IPS-20b (cell line): ENCODE measurements at regions not wholly inside any gene's neighbourhood (a gene's known extent, or its start where the extent isn't known, plus 50 kb on each side); places are given as distances from the start of the nearest gene placed in this dataset.

Source experiments
- H3K27ac ChIP-seq: one replicate; pipeline ENCODE4 v1.5.1; 2013; ENCODE audit warnings: low read length
- H3K27me3 ChIP-seq: 2 replicates; pipeline ENCODE4 v1.6.1; 2013; ENCODE audit warnings: mild to moderate bottlenecking, low read length, inconsistent platforms; ENCODE audit not compliant: insufficient read depth
- H3K36me3 ChIP-seq: 2 replicates; pipeline ENCODE4 v1.6.1; 2013; ENCODE audit warnings: low read depth, mild to moderate bottlenecking, inconsistent platforms, low read length, moderate library complexity; ENCODE audit not compliant: insufficient read depth
- H3K4me1 ChIP-seq: 2 replicates; pipeline ENCODE4 v1.6.1; 2013; ENCODE audit warnings: mild to moderate bottlenecking, control low read depth, inconsistent platforms, low read length, moderate library complexity; ENCODE audit not compliant: insufficient read depth
- H3K4me3 ChIP-seq: 2 replicates; pipeline ENCODE4 v1.5.1; 2013; ENCODE audit warnings: mild to moderate bottlenecking, low read length, inconsistent platforms
- H3K9ac ChIP-seq: 2 replicates; pipeline ENCODE4 v1.6.1; 2013; ENCODE audit warnings: low read depth, mild to moderate bottlenecking, inconsistent platforms, low read length, moderate library complexity
- H3K9me3 ChIP-seq: 2 replicates; pipeline ENCODE4 v1.6.1; 2013; ENCODE audit warnings: mild to moderate bottlenecking, low read depth, low read length, inconsistent platforms; ENCODE audit not compliant: insufficient read depth

- no peaks in the 10 kb centered on the region for H3K9me3 ChIP-seq
- H3K27ac ChIP-seq = no peak overlapping the region
- no peaks in the 10 kb centered on the region for H3K27me3 ChIP-seq
- H3K9ac ChIP-seq = no peak overlapping the region
- H3K4me3 ChIP-seq = no peak overlapping the region
- no peaks in the 10 kb centered on the region for H3K36me3 ChIP-seq
- H3K4me1 ChIP-seq = no peaks in the 10 kb centered on the region
These were observed 492.4 kb downstream of the EFNB2 start for GRCh38 chr13:106042996-106043581.

DNA sequence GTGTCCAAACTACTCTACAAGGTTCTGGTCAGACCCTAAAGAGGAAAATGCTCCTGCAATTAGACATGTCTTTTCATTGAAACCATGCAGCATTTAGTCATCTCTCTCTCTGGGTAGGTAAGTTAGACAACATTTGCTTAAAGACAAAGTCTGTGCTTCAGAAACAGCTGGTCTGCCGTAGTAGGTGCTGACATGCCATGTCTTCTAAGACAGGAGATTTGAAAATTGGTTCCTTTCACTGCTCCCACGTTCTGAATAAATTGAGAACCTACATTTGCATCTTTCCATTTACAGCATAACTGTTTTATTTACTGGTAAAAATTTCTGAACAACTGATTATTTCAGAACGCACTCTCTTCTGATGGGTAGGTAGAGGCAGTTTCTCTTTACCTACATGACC lies 494.0 kb downstream of the EFNB2 start:
- Histone ChIP-seq H3K4me3 (no peak overlapping the region), H3K9ac (no peak overlapping the region), H3K36me3 (no peaks in the 10 kb centered on the region)

DNA sequence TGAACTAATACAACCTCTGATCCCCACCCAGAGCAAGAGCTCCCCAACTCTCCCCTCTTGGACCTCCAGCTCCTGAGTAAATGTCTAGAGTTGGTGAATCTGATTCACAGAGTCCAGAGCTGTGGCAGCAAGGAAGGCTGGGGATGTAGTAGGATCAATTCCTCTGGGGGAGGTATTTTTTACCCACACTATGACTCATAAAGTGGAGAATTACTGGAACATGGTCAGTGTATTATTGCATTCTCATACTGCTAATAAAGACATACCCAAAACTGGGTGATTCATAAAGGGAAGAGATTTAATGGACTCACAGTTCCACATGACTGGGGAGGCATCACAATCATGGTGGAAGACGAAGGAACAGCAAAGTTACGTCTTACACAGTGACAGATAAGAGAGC lies 496.7 kb downstream of the EFNB2 start:
- Histone ChIP-seq H3K4me1 (no peaks in the 10 kb centered on the region), H3K36me3 (no peaks in the 10 kb centered on the region), H3K9ac (no peak overlapping the region), H3K9me3 (no peaks in the 10 kb centered on the region), H3K27me3 (no peaks in the 10 kb centered on the region), H3K4me3 (no peak overlapping the region), H3K27ac (no peak overlapping the region)

More for the DNA sequence above, 494.0 kb downstream of the EFNB2 start:
- Histone ChIP-seq H3K9me3 (no peaks in the 10 kb centered on the region), H3K27ac (no peak overlapping the region), H3K27me3 (no peaks in the 10 kb centered on the region), H3K4me1 (no peaks in the 10 kb centered on the region)

GRCh38 chr13:106036870-106037269 lies 498.6 kb downstream of the EFNB2 start:
- H3K27ac ChIP-seq = no peak overlapping the region
- H3K27me3 ChIP-seq = no peaks in the 10 kb centered on the region
- no peaks in the 10 kb centered on the region for H3K9me3 ChIP-seq
- H3K9ac ChIP-seq = no peak overlapping the region
- no peaks in the 10 kb centered on the region for H3K36me3 ChIP-seq
- H3K4me1 ChIP-seq = no peaks in the 10 kb centered on the region
- H3K4me3 ChIP-seq = no peak overlapping the region

GRCh38 chr13:106034201-106034600 lies 501.3 kb downstream of the EFNB2 start:
- H3K4me1 ChIP-seq = no peaks in the 10 kb centered on the region
- H3K4me3 ChIP-seq = no peak overlapping the region
- H3K9me3 ChIP-seq = no peaks in the 10 kb centered on the region
- no peaks in the 10 kb centered on the region for H3K27me3 ChIP-seq
- no peak overlapping the region for H3K9ac ChIP-seq
- no peak overlapping the region for H3K27ac ChIP-seq
- H3K36me3 ChIP-seq = no peaks in the 10 kb centered on the region

GRCh38 chr13:106033659-106034058 lies 501.8 kb downstream of the EFNB2 start:
- no peaks in the 10 kb centered on the region for H3K9me3 ChIP-seq
- no peak overlapping the region for H3K27ac ChIP-seq
- H3K36me3 ChIP-seq = no peaks in the 10 kb centered on the region
- no peak overlapping the region for H3K9ac ChIP-seq
- no peaks in the 10 kb centered on the region for H3K4me1 ChIP-seq
- H3K27me3 ChIP-seq = no peaks in the 10 kb centered on the region
- no peak overlapping the region for H3K4me3 ChIP-seq

- no peak overlapping the region for H3K4me3 ChIP-seq
These were observed 503.0 kb downstream of the EFNB2 start for GRCh38 chr13:106032441-106032840.

GRCh38 chr13:106029676-106030290 lies 505.7 kb downstream of the EFNB2 start:
- no peaks in the 10 kb centered on the region for H3K36me3 ChIP-seq
- H3K27me3 ChIP-seq = no peaks in the 10 kb centered on the region
- no peaks in the 10 kb centered on the region for H3K4me1 ChIP-seq
- no peaks in the 10 kb centered on the region for H3K9me3 ChIP-seq
- no peak overlapping the region for H3K9ac ChIP-seq
- H3K4me3 ChIP-seq = no peak overlapping the region
- no peak overlapping the region for H3K27ac ChIP-seq

More at GRCh38 chr13:106032441-106032840, 503.0 kb downstream of the EFNB2 start:
- no peaks in the 10 kb centered on the region for H3K9me3 ChIP-seq
- no peaks in the 10 kb centered on the region for H3K36me3 ChIP-seq
- no peaks in the 10 kb centered on the region for H3K27me3 ChIP-seq
- H3K27ac ChIP-seq = no peak overlapping the region
- no peaks in the 10 kb centered on the region for H3K4me1 ChIP-seq
- H3K9ac ChIP-seq = no peak overlapping the region

DNA sequence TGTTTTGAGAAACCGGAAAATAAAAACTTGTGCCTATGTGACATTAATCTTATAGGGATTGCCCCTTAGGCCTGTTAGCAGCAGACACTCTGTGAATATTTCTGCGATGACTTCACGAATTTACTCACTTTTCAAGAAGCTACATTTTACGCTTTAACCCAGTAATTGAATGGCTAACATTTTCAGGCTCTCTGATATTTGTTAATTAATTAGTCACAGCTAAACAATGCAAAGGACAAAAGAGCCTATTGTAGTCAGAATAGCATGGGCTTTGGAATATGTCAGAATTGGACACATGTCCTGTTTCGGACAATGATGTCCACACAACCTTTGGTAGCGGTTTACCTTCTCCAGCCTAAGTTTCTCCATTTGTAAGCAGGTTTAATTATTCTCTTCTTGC lies 506.6 kb downstream of the EFNB2 start:
- H3K4me1 ChIP-seq = no peaks in the 10 kb centered on the region
- no peaks in the 10 kb centered on the region for H3K27me3 ChIP-seq
- no peaks in the 10 kb centered on the region for H3K9me3 ChIP-seq
- H3K36me3 ChIP-seq = no peaks in the 10 kb centered on the region
- H3K27ac ChIP-seq = no peak overlapping the region
- no peak overlapping the region for H3K4me3 ChIP-seq
- H3K9ac ChIP-seq = no peak overlapping the region

- Histone ChIP-seq H3K9ac (no peak overlapping the region), H3K9me3 (no peaks in the 10 kb centered on the region), H3K27me3 (no peaks in the 10 kb centered on the region), H3K27ac (no peak overlapping the region), H3K36me3 (no peaks in the 10 kb centered on the region), H3K4me1 (no peaks in the 10 kb centered on the region), H3K4me3 (no peak overlapping the region)
These were observed 523.9 kb downstream of the EFNB2 start for GRCh38 chr13:106011600-106011999.

GRCh38 chr13:106010836-106011235 lies 524.6 kb downstream of the EFNB2 start:
- Histone ChIP-seq H3K9ac (no peak overlapping the region), H3K4me3 (no peak overlapping the region), H3K9me3 (no peaks in the 10 kb centered on the region), H3K4me1 (no peaks in the 10 kb centered on the region), H3K27me3 (no peaks in the 10 kb centered on the region), H3K36me3 (no peaks in the 10 kb centered on the region), H3K27ac (no peak overlapping the region)

- Histone ChIP-seq H3K4me3 (no peak overlapping the region), H3K27me3 (no peaks in the 10 kb centered on the region), H3K9me3 (no peaks in the 10 kb centered on the region), H3K4me1 (no peaks in the 10 kb centered on the region), H3K27ac (no peak overlapping the region), H3K36me3 (no peaks in the 10 kb centered on the region), H3K9ac (no peak overlapping the region)
These were observed 526.9 kb downstream of the EFNB2 start for GRCh38 chr13:106008540-106008939.
